SK-N-SH (cell line): ENCODE measurements at regions not wholly inside any gene's neighbourhood (a gene's known extent, or its start where the extent isn't known, plus 50 kb on each side); places are given as distances from the start of the nearest gene placed in this dataset.

ENCODE experiments used
- CTCF ChIA-PET: fragments of 300-600, 350-600 bp; formaldehyde crosslinking; extraction: SDS; loops from one replicate; lab custom pipeline; 2021; lab: Yijun Ruan, JAX
- POLR2A ChIA-PET: fragments of 350-600 bp; sonication (Branson Sonifier 250); formaldehyde crosslinking; extraction: SDS; loops from one replicate; lab custom pipeline; 2020; ENCODE audit warnings: antibody characterized with exemption, inconsistent platforms; lab: Yijun Ruan, JAX
- DNase-seq: peaks from one replicate; pipeline ENCODE4 v3.0.0; 2012
- H2AFZ ChIP-seq: fragments of 200-600 bp; sonication (generic); 2 replicates; pipeline ENCODE4 v1.8.1; 2016; ENCODE audit warnings: antibody characterized with exemption, mild to moderate bottlenecking, low read depth
- H3F3A ChIP-seq: fragments of 200-600 bp; sonication (generic); replicated peaks from 2 replicates; pipeline ENCODE3; 2016; ENCODE audit warnings: antibody characterized with exemption, mild to moderate bottlenecking; ENCODE audit not compliant: insufficient read depth
- H3K27ac ChIP-seq, 2 experiments: fragments of 200-500 bp in 1 of 2; fragments of 200-600 bp in 1 of 2; sonication (Bioruptor generic) in 1 of 2; sonication (generic), shearing (Covaris generic) in 1 of 2; 2 replicates each; pipeline versions ENCODE4 v1.5.1 to v1.6.1; 2014 to 2016; ENCODE audit warnings: low read depth in 2 of 2, inconsistent platforms in 1 of 2, low read length in 1 of 2, mild to moderate bottlenecking in 1 of 2, mixed read lengths in 1 of 2
- H3K27me3 ChIP-seq: fragments of 200-600 bp; sonication (generic), shearing (Covaris generic); 2 replicates; pipeline ENCODE4 v1.6.1; 2016; ENCODE audit warnings: mixed run types; ENCODE audit not compliant: insufficient read depth
- H3K36me3 ChIP-seq, 2 experiments: fragments of 200-500 bp in 1 of 2; fragments of 200-600 bp in 1 of 2; sonication (Bioruptor generic) in 1 of 2; sonication (generic) in 1 of 2; replicated peaks in 1 of 2; 2 replicates each; pipeline versions ENCODE3 to v1.5.1; 2014 to 2016; ENCODE audit warnings: low read length in 1 of 2, mild to moderate bottlenecking in 1 of 2; ENCODE audit not compliant: insufficient read depth in 2 of 2, control insufficient read depth in 1 of 2
- H3K4me1 ChIP-seq, 2 experiments: fragments of 200-500 bp in 1 of 2; fragments of 200-600 bp in 1 of 2; sonication (Bioruptor generic) in 1 of 2; sonication (generic), shearing (Covaris generic) in 1 of 2; 2 replicates each; pipeline versions ENCODE4 v1.5.1 to v1.6.1; 2014 to 2016; ENCODE audit warnings: low read depth in 1 of 2, low read length in 1 of 2, mixed run types in 1 of 2; ENCODE audit not compliant: insufficient read depth in 2 of 2, control insufficient read depth in 1 of 2
- H3K4me2 ChIP-seq: fragments of 200-600 bp; sonication (generic), shearing (Covaris generic); 2 replicates; pipeline ENCODE4 v1.6.1; 2017; ENCODE audit warnings: mixed run types
- H3K4me3 ChIP-seq, 2 experiments: fragments of 200-500 bp in 1 of 2; fragments of 200-600 bp in 1 of 2; sonication (Bioruptor generic) in 1 of 2; sonication (generic), shearing (Covaris generic) in 1 of 2; 2 replicates each; pipeline versions ENCODE4 v1.5.1 to v1.8.1; 2014 to 2016; ENCODE audit warnings: low read depth in 2 of 2, inconsistent platforms in 1 of 2, low read length in 1 of 2, mild to moderate bottlenecking in 1 of 2, mixed read lengths in 1 of 2, moderate library complexity in 1 of 2
- H3K79me2 ChIP-seq: fragments of 200-600 bp; sonication (generic); 2 replicates; pipeline ENCODE4 v1.8.1; 2017; ENCODE audit warnings: mild to moderate bottlenecking; ENCODE audit not compliant: insufficient read depth
- H3K9ac ChIP-seq: fragments of 200-600 bp; sonication (generic); 2 replicates; pipeline ENCODE4 v1.6.1; 2017; ENCODE audit warnings: mixed run types
- H3K9me2 ChIP-seq: fragments of 200-600 bp; sonication (generic); 2 replicates; pipeline ENCODE4 v1.6.1; 2017; ENCODE audit warnings: mixed run types
- H3K9me3 ChIP-seq: fragments of 200-600 bp; sonication (generic); 2 replicates; pipeline ENCODE4 v1.6.1; 2017; ENCODE audit warnings: mixed run types, mild to moderate bottlenecking, moderate library complexity
- H4K20me1 ChIP-seq: fragments of 200-600 bp; sonication (generic); 2 replicates; pipeline ENCODE4 v1.6.1; 2017; ENCODE audit warnings: mild to moderate bottlenecking, mixed run types; ENCODE audit not compliant: insufficient read depth
- EP300 ChIP-seq, 2 experiments: IDR thresholded peaks; 2 replicates each; pipeline versions ENCODE4 v1.4.0 to v1.6.1; 2012; ENCODE audit warnings: borderline replicate concordance in 1 of 2, low read depth in 1 of 2, low read length in 1 of 2
- FOXM1 ChIP-seq: IDR thresholded peaks from 2 replicates; pipeline ENCODE4 v1.4.0; 2012; ENCODE audit warnings: low read depth, mild to moderate bottlenecking
- MAX ChIP-seq: IDR thresholded peaks from 2 replicates; pipeline ENCODE4 v1.4.0; 2012; ENCODE audit warnings: low read depth
- NRF1 ChIP-seq: IDR thresholded peaks from 2 replicates; pipeline ENCODE4 v1.6.1; 2012; ENCODE audit warnings: low read depth, mild to moderate bottlenecking, low read length
- PBX3 ChIP-seq: IDR thresholded peaks from 2 replicates; pipeline ENCODE4; 2012
- RCOR1 ChIP-seq: fragments of 150-350 bp; IDR thresholded peaks from 2 replicates; pipeline ENCODE4 v1.6.1; 2017; ENCODE audit warnings: antibody characterized with exemption, low read length
- REST ChIP-seq: IDR thresholded peaks from 2 replicates; pipeline ENCODE4 v1.6.1; 2012; ENCODE audit warnings: mild to moderate bottlenecking, low read depth, low read length, moderate library complexity
- SIN3A ChIP-seq: IDR thresholded peaks from 2 replicates; pipeline ENCODE4 v1.6.1; 2012; ENCODE audit warnings: low read depth, mild to moderate bottlenecking, low read length, moderate library complexity, borderline replicate concordance
- TAF1 ChIP-seq: IDR thresholded peaks from 2 replicates; pipeline ENCODE4 v1.6.1; 2012; ENCODE audit warnings: low read depth, mild to moderate bottlenecking, low read length, moderate library complexity, borderline replicate concordance
- USF1 ChIP-seq: IDR thresholded peaks from 2 replicates; pipeline ENCODE4 v1.4.0; 2012; ENCODE audit warnings: low read depth, borderline replicate concordance
- USF2 ChIP-seq: fragments of 150-350 bp; IDR thresholded peaks from 2 replicates; pipeline ENCODE4 v1.6.1; 2017; ENCODE audit warnings: antibody characterized with exemption, low read length, low read depth, borderline replicate concordance
- YY1 ChIP-seq: IDR thresholded peaks from 2 replicates; pipeline ENCODE4 v1.4.0; 2012; ENCODE audit warnings: low read depth, mild to moderate bottlenecking
- ZBTB33 ChIP-seq: IDR thresholded peaks from 2 replicates; pipeline ENCODE4 v1.4.0; 2012; ENCODE audit warnings: low read depth, borderline replicate concordance
- WGBS: methylation state at CpG from one replicate; pipeline ENCODE4 v1.1.6; 2017; ENCODE audit warnings: low lambda C conversion rate; 5-methylcytosine and 5-hydroxymethylcytosine counted together

GRCh38 chr2:60064687-60065389 lies 488.6 kb downstream of the BCL11A start (continued):
- TF ChIP-seq ZBTB33 (no peak), USF1 (no peak), TAF1 (no peak), FOXM1 (no peak)

- 31% methylated on average over 6 of the region's 6 CpGs for WGBS
- TF ChIP-seq TAF1 = no peak
- no peak for TF ChIP-seq SIN3A
- TF ChIP-seq USF2 = no peak
- TF ChIP-seq YY1 = no peak
- no peak for TF ChIP-seq REST
- TF ChIP-seq NRF1 = no peak
- TF ChIP-seq EP300 (IDR thresholded peaks at IDR 0.05; ENCODE audit: borderline replicate concordance in 1 of 2, low read depth in 1 of 2, low read length in 1 of 2) = no peak
- TF ChIP-seq PBX3 = no peak
- TF ChIP-seq RCOR1 = no peak
- no peak for TF ChIP-seq MAX
- TF ChIP-seq, all 33 proteins: peak for 0
- Histone ChIP-seq H3K27me3 (no peaks in the 10 kb centered on the region), H3K4me1 (no peaks in the 10 kb centered on the region), H3K4me2 (no peak overlapping the region), H4K20me1 (no peaks in the 10 kb centered on the region), H3K27ac (no peak overlapping the region), H3K79me2 (no peaks in the 10 kb centered on the region), H3F3A (no peaks in the 10 kb centered on the region), H3K9me3 (no peaks in the 10 kb centered on the region), H3K4me3 (no peak overlapping the region), H2AFZ (no peak overlapping the region), H3K9ac (no peak overlapping the region), H3K9me2 (0 out of 2 replicates have a peak, but pooled peaks cover 3% of the 10 kb centered on the region), H3K36me3 (no peaks in the 10 kb centered on the region)
- DNase-seq = no peak
- ChIA-PET CTCF (no interaction called here), POLR2A (no interaction called here)
These were observed 494.7 kb downstream of the BCL11A start for GRCh38 chr2:60058781-60059180.
